ENCODE measurements at regions not wholly inside any gene's neighbourhood (a gene's known extent, or its start where the extent isn't known, plus 50 kb on each side); places are given as distances from the start of the nearest gene placed in this dataset.

- no peak for DNase-seq
These were observed 147.9 kb downstream of the VEGFA start for GRCh38 chr6:43917878-43918382.

GRCh38 chr6:43916924-43917877 lies 147.2 kb downstream of the VEGFA start:
- no peak for DNase-seq

- DNase-seq, result no peak
These were observed 146.2 kb downstream of the VEGFA start for GRCh38 chr6:43915986-43916923.

- no peak for DNase-seq
These were observed 145.3 kb downstream of the VEGFA start for GRCh38 chr6:43915208-43915869.

GRCh38 chr6:43914272-43915147 lies 144.5 kb downstream of the VEGFA start:
- DNase-seq, result no peak

- DNase-seq, result no peak
These were observed 143.6 kb downstream of the VEGFA start for GRCh38 chr6:43913375-43914271.

GRCh38 chr6:43912598-43913371 lies 142.8 kb downstream of the VEGFA start:
- no peak for DNase-seq

- no peak for DNase-seq
These were observed 142.1 kb downstream of the VEGFA start for GRCh38 chr6:43912116-43912577.

GRCh38 chr6:43911354-43912115 lies 141.5 kb downstream of the VEGFA start:
- no peak for DNase-seq

GRCh38 chr6:43910638-43911353 lies 140.8 kb downstream of the VEGFA start:
- no peak for DNase-seq

GRCh38 chr6:43910149-43910637 lies 140.2 kb downstream of the VEGFA start:
- DNase-seq, result no peak

GRCh38 chr6:43909474-43910148 lies 139.6 kb downstream of the VEGFA start:
- no peak for DNase-seq

GRCh38 chr6:43907789-43908472 lies 137.9 kb downstream of the VEGFA start:
- DNase-seq, result no peak

GRCh38 chr6:43907312-43907711 lies 137.3 kb downstream of the VEGFA start:
- no peak for DNase-seq

GRCh38 chr6:43904311-43905123 lies 134.5 kb downstream of the VEGFA start:
- DNase-seq, result no peak
